Breast epithelium (tissue), 4 donors: ENCODE measurements at regions not wholly inside any gene's neighbourhood (a gene's known extent, or its start where the extent isn't known, plus 50 kb on each side); places are given as distances from the start of the nearest gene placed in this dataset.

Experiments used
- DNase-seq, 2 donors: peaks; one replicate each; pipeline ENCODE4 v3.0.0-alpha.2; 2019; ENCODE audit warnings: low spot score in 2 of 2
- H3K27ac ChIP-seq, 2 donors: fragments of 200-600 bp; sonication (generic) in 1 of 2; one replicate each; pipeline ENCODE4 v1.5.1; 2016 to 2019; ENCODE audit warnings: mild to moderate bottlenecking in 1 of 2
- H3K27me3 ChIP-seq, 2 donors: fragments of 200-600 bp; sonication (generic) in 1 of 2; one replicate each; pipeline versions ENCODE4 v1.5.1 to v1.6.0; 2017 to 2019; ENCODE audit warnings: control low read depth in 1 of 2, mild to moderate bottlenecking in 1 of 2
- H3K36me3 ChIP-seq: fragments of 200-600 bp; one replicate; pipeline ENCODE4 v1.5.1; 2019
- H3K4me1 ChIP-seq, 2 donors: fragments of 200-600 bp; sonication (generic); one replicate each; pipeline ENCODE4 v1.5.1; 2016 to 2019; ENCODE audit warnings: control low read depth in 1 of 2
- H3K4me3 ChIP-seq, 3 donors: fragments of 200-600 bp; sonication (generic); 1 replicate in 2 of 3; 2 replicates in 1 of 3; pipeline ENCODE4 v1.5.1; 2016 to 2019; ENCODE audit warnings: mild to moderate bottlenecking in 3 of 3, moderate library complexity in 2 of 3
- H3K9me3 ChIP-seq, 2 donors: fragments of 200-600 bp; sonication (generic) in 1 of 2; one replicate each; pipeline ENCODE4 v1.5.1; 2016 to 2019; ENCODE audit warnings: control low read depth in 1 of 2
- CTCF ChIP-seq, 3 donors: fragments of 450-650 bp; IDR thresholded peaks; one replicate each; pipeline ENCODE4 v1.5.1; 2016 to 2017; ENCODE audit warnings: antibody characterized with exemption in 3 of 3, mild to moderate bottlenecking in 3 of 3, moderate library complexity in 3 of 3
- POLR2A ChIP-seq: fragments of 450-650 bp; IDR thresholded peaks from one replicate; pipeline ENCODE4 v1.6.1; 2016; ENCODE audit warnings: antibody characterized with exemption, mild to moderate bottlenecking, moderate library complexity
- POLR2AphosphoS5 ChIP-seq, 3 donors: sonication (generic); formaldehyde crosslinking; IDR thresholded peaks; one replicate each; pipeline ENCODE4 v1.6.1; 2017; ENCODE audit warnings: antibody characterized with exemption in 3 of 3
- intact Hi-C: fragments of 100-400 bp; cut with DNase I; formaldehyde crosslinking; loops from one replicate; pipeline ENCODE4 v1.15.1; 2023; ENCODE audit warnings: low total_unique reads

GRCh38 chr4:43351970-43352806 lies 459.7 kb downstream of the GRXCR1 start:
- Histone ChIP-seq H3K36me3 (no peaks in the 10 kb centered on the region), H3K27me3 (no peaks in the 10 kb centered on the region), H3K4me1 (no peaks in the 10 kb centered on the region), H3K27ac (no peak overlapping the region), H3K9me3 (no peaks in the 10 kb centered on the region), H3K4me3 (no peak overlapping the region)
- intact Hi-C loops, result no loop called here
- DNase-seq, result no peak
- no peak for TF ChIP-seq POLR2A
- TF ChIP-seq POLR2AphosphoS5 (IDR thresholded peaks at IDR 0.05), result no peak
- no peak for TF ChIP-seq CTCF (IDR thresholded peaks at IDR 0.05)

GRCh38 chr4:43352859-43353258 lies 460.3 kb downstream of the GRXCR1 start:
- H3K27me3 ChIP-seq, result no peaks in the 10 kb centered on the region
- no peaks in the 10 kb centered on the region for H3K36me3 ChIP-seq
- no peaks in the 10 kb centered on the region for H3K4me1 ChIP-seq
- no peak overlapping the region for H3K4me3 ChIP-seq
- no peak for DNase-seq
- H3K9me3 ChIP-seq, result no peaks in the 10 kb centered on the region
- intact Hi-C loops, result no loop called here
- no peak for TF ChIP-seq POLR2AphosphoS5 (IDR thresholded peaks at IDR 0.05)
- TF ChIP-seq POLR2A, result no peak
- H3K27ac ChIP-seq, result no peak overlapping the region

GRCh38 chr4:43353552-43353951 lies 461.0 kb downstream of the GRXCR1 start:
- no peak for TF ChIP-seq POLR2AphosphoS5 (IDR thresholded peaks at IDR 0.05)
- no peak overlapping the region for H3K4me3 ChIP-seq
- H3K36me3 ChIP-seq, result no peaks in the 10 kb centered on the region
- DNase-seq, result no peak
- no peaks in the 10 kb centered on the region for H3K9me3 ChIP-seq
- H3K4me1 ChIP-seq, result no peaks in the 10 kb centered on the region
- no peak overlapping the region for H3K27ac ChIP-seq
- H3K27me3 ChIP-seq, result no peaks in the 10 kb centered on the region
- intact Hi-C loops, result no loop called here

GRCh38 chr4:43356786-43357185 lies 464.3 kb downstream of the GRXCR1 start:
- TF ChIP-seq POLR2A (no peak), CTCF (IDR thresholded peaks at IDR 0.05) (no peak), POLR2AphosphoS5 (IDR thresholded peaks at IDR 0.05) (no peak)
- Histone ChIP-seq H3K9me3 (no peaks in the 10 kb centered on the region), H3K4me3 (no peak overlapping the region), H3K27me3 (no peaks in the 10 kb centered on the region), H3K27ac (no peak overlapping the region), H3K36me3 (no peaks in the 10 kb centered on the region), H3K4me1 (no peaks in the 10 kb centered on the region)
- intact Hi-C loops, result no loop called here
- no peak for DNase-seq

GRCh38 chr4:43357252-43357974 lies 464.9 kb downstream of the GRXCR1 start:
- no peak for TF ChIP-seq CTCF (IDR thresholded peaks at IDR 0.05)
- no peak for DNase-seq
- intact Hi-C loops, result no loop called here
- Histone ChIP-seq H3K27me3 (no peaks in the 10 kb centered on the region), H3K27ac (no peak overlapping the region), H3K4me3 (no peak overlapping the region), H3K9me3 (no peaks in the 10 kb centered on the region), H3K36me3 (no peaks in the 10 kb centered on the region), H3K4me1 (no peaks in the 10 kb centered on the region)

- no peaks in the 10 kb centered on the region for H3K27me3 ChIP-seq
- H3K4me1 ChIP-seq, result no peaks in the 10 kb centered on the region
- H3K27ac ChIP-seq, result no peak overlapping the region
- no peak overlapping the region for H3K4me3 ChIP-seq
- no peaks in the 10 kb centered on the region for H3K36me3 ChIP-seq
- H3K9me3 ChIP-seq, result no peaks in the 10 kb centered on the region
- TF ChIP-seq CTCF (IDR thresholded peaks at IDR 0.05), result no peak
- no peak for DNase-seq
- intact Hi-C loops, result no loop called here
Measured at GRCh38 chr4:43360296-43360695, 467.8 kb downstream of the GRXCR1 start.
